IMR-90 (cell line): ENCODE measurements at regions not wholly inside any gene's neighbourhood (a gene's known extent, or its start where the extent isn't known, plus 50 kb on each side); places are given as distances from the start of the nearest gene placed in this dataset.

Experiments
- ATAC-seq: fragments of 200-7000 bp; cut with Tn5 transposase; 2 replicates; pipeline ENCODE4 v1.9.1; 2020; ENCODE audit warnings: low read depth, mild to moderate bottlenecking, moderate library complexity
- BruUV-seq: library from RNA; stranded (reverse); fragments of 400-500 nt; replicated peaks from 2 replicates; lab custom pipeline; 2021; lab: Mats Ljungman, UMichigan
- CTCF ChIA-PET: fragments of 300-600 bp; formaldehyde crosslinking; extraction: SDS; loops from one replicate; lab custom pipeline; 2021; ENCODE audit warnings: antibody characterized with exemption; lab: Yijun Ruan, JAX
- POLR2A ChIA-PET: fragments of 300-600 bp; sonication (Branson Sonifier 250); formaldehyde crosslinking; loops from one replicate; lab custom pipeline; 2022; ENCODE audit warnings: antibody characterized with exemption; ENCODE audit not compliant: unreplicated experiment; lab: Charles Lee
- DNase-seq: peaks from one replicate; pipeline ENCODE4 v3.0.0; 2013
- H2AFZ ChIP-seq: replicated peaks from 2 replicates; pipeline ENCODE3; 2013; ENCODE audit warnings: low read length, mild to moderate bottlenecking; ENCODE audit not compliant: poor library complexity
- H2AK5ac ChIP-seq: 2 replicates; pipeline ENCODE4 v1.6.1; 2013; ENCODE audit warnings: low read depth, low read length, inconsistent platforms
- H2AK9ac ChIP-seq: replicated peaks from 2 replicates; pipeline ENCODE3; 2013; ENCODE audit warnings: mild to moderate bottlenecking, low read depth, low read length, moderate library complexity; ENCODE audit not compliant: poor library complexity
- H2BK120ac ChIP-seq: 2 replicates; pipeline ENCODE4 v1.6.1; 2013; ENCODE audit warnings: low read depth, low read length, inconsistent platforms
- H2BK15ac ChIP-seq: 3 replicates; pipeline ENCODE4 v1.6.1; 2013; ENCODE audit warnings: low read depth, low read length, inconsistent platforms
- H2BK20ac ChIP-seq: 2 replicates; pipeline ENCODE4 v1.6.1; 2013; ENCODE audit warnings: low read depth, mild to moderate bottlenecking, inconsistent platforms, low read length, moderate library complexity
- H2BK5ac ChIP-seq: 2 replicates; pipeline ENCODE4 v1.6.1; 2013; ENCODE audit warnings: mild to moderate bottlenecking, low read depth, low read length, inconsistent platforms; ENCODE audit not compliant: poor library complexity, severe bottlenecking
- H3K14ac ChIP-seq: replicated peaks from 2 replicates; pipeline ENCODE4 v1.6.1; 2013; ENCODE audit warnings: low read depth, low read length, inconsistent platforms
- H3K18ac ChIP-seq: 2 replicates; pipeline ENCODE4 v1.6.1; 2013; ENCODE audit warnings: low read depth, low read length, control low read depth
- H3K23ac ChIP-seq: 2 replicates; pipeline ENCODE4 v1.6.1; 2013; ENCODE audit warnings: low read depth, low read length, inconsistent platforms
- H3K27ac ChIP-seq: 2 replicates; pipeline ENCODE4 v1.5.1; 2013; ENCODE audit warnings: mild to moderate bottlenecking, control low read depth, low read length; ENCODE audit not compliant: insufficient read depth
- H3K27me3 ChIP-seq: 2 replicates; pipeline ENCODE4 v1.6.1; 2013; ENCODE audit warnings: low read length; ENCODE audit not compliant: control insufficient read depth, insufficient read depth
- H3K36me3 ChIP-seq: 2 replicates; pipeline ENCODE4 v1.6.1; 2013; ENCODE audit warnings: low read length, mixed read lengths; ENCODE audit not compliant: control insufficient read depth, insufficient read depth
- H3K4ac ChIP-seq: 2 replicates; pipeline ENCODE4 v1.6.1; 2013; ENCODE audit warnings: low read depth, low read length, inconsistent platforms
- H3K4me1 ChIP-seq: 2 replicates; pipeline ENCODE4 v1.6.1; 2013; ENCODE audit warnings: low read length, mixed read lengths; ENCODE audit not compliant: control insufficient read depth, insufficient read depth
- H3K4me2 ChIP-seq: 2 replicates; pipeline ENCODE4 v1.6.1; 2013; ENCODE audit warnings: low read depth, mild to moderate bottlenecking, control low read depth, low read length, moderate library complexity
- H3K4me3 ChIP-seq: 2 replicates; pipeline ENCODE4 v1.5.1; 2013; ENCODE audit warnings: low read depth, mild to moderate bottlenecking, control low read depth, low read length, moderate library complexity; ENCODE audit not compliant: insufficient read depth
- H3K56ac ChIP-seq: 2 replicates; pipeline ENCODE4 v1.6.1; 2013; ENCODE audit warnings: low read length, inconsistent platforms; ENCODE audit not compliant: insufficient read depth; ENCODE audit errors: extremely low read depth
- H3K79me1 ChIP-seq, 2 experiments: 2 replicates each; pipeline ENCODE4 v1.6.1; 2013; ENCODE audit warnings: low read length in 2 of 2, inconsistent platforms in 1 of 2, low read depth in 1 of 2
- H3K9ac ChIP-seq: 2 replicates; pipeline ENCODE4 v1.6.1; 2013; ENCODE audit warnings: low read depth, low read length, control low read depth
- H3K9me1 ChIP-seq: 2 replicates; pipeline ENCODE4 v1.6.1; 2013; ENCODE audit warnings: low read length, inconsistent platforms; ENCODE audit not compliant: insufficient read depth
- H3K9me3 ChIP-seq: 2 replicates; pipeline ENCODE4 v1.6.1; 2013; ENCODE audit warnings: low read length; ENCODE audit not compliant: control insufficient read depth, insufficient read depth
- H4K20me1 ChIP-seq: 2 replicates; pipeline ENCODE4 v1.6.1; 2013; ENCODE audit warnings: low read length, inconsistent platforms; ENCODE audit not compliant: insufficient read depth
- H4K5ac ChIP-seq: 2 replicates; pipeline ENCODE4 v1.6.1; 2013; ENCODE audit warnings: mild to moderate bottlenecking, low read depth, low read length, control low read depth
- H4K8ac ChIP-seq, 2 experiments: 2 replicates each; pipeline ENCODE4 v1.6.1; 2013; ENCODE audit warnings: low read depth in 2 of 2, low read length in 2 of 2, control low read depth in 1 of 2, inconsistent platforms in 1 of 2
- H4K91ac ChIP-seq: 2 replicates; pipeline ENCODE4 v1.6.1; 2013; ENCODE audit warnings: low read depth, low read length, inconsistent platforms; ENCODE audit not compliant: insufficient read depth
- BHLHE40 ChIP-seq: fragments of 150-350 bp; IDR thresholded peaks from 2 replicates; pipeline ENCODE4 v1.6.1; 2016; ENCODE audit warnings: mild to moderate bottlenecking, low read depth, low read length
- CEBPB ChIP-seq: IDR thresholded peaks from 2 replicates; pipeline ENCODE4 v1.6.1; 2012; ENCODE audit warnings: low read depth, low read length, improper control_type of control experiment
- CHD1 ChIP-seq: IDR thresholded peaks from 2 replicates; pipeline ENCODE4 v1.6.1; 2012; ENCODE audit warnings: low read depth, low read length, improper control_type of control experiment
- CTCF ChIP-seq: conservative IDR thresholded peaks from 2 replicates; pipeline ENCODE4 v1.5.1; 2012; ENCODE audit warnings: mild to moderate bottlenecking, low read depth, low read length, improper control_type of control experiment
- ELK1 ChIP-seq: fragments of 150-350 bp; IDR thresholded peaks from 2 replicates; pipeline ENCODE4 v1.6.1; 2016; ENCODE audit warnings: low read depth, mild to moderate bottlenecking, low read length, moderate library complexity, borderline replicate concordance
- FOS ChIP-seq: fragments of 150-350 bp; IDR thresholded peaks from 2 replicates; pipeline ENCODE4 v1.6.1; 2016; ENCODE audit warnings: low read depth, low read length
- MAFK ChIP-seq: IDR thresholded peaks from 2 replicates; pipeline ENCODE4 v1.6.1; 2012; ENCODE audit warnings: low read depth, low read length, improper control_type of control experiment
- MAZ ChIP-seq: IDR thresholded peaks from 2 replicates; pipeline ENCODE4 v1.6.1; 2012; ENCODE audit warnings: low read depth, mild to moderate bottlenecking, low read length, improper control_type of control experiment, moderate library complexity, borderline replicate concordance
- MXI1 ChIP-seq: IDR thresholded peaks from 2 replicates; pipeline ENCODE4 v1.6.1; 2012; ENCODE audit warnings: low read depth, mild to moderate bottlenecking, low read length, moderate library complexity, borderline replicate concordance
- NFE2L2 ChIP-seq: fragments of 150-350 bp; IDR thresholded peaks from 2 replicates; pipeline ENCODE4 v1.6.1; 2016; ENCODE audit warnings: low read depth, mild to moderate bottlenecking, low read length
- POLR2A ChIP-seq: IDR thresholded peaks from 2 replicates; pipeline ENCODE4 v1.6.1; 2012; ENCODE audit warnings: mild to moderate bottlenecking, low read depth, low read length
- RAD21 ChIP-seq: IDR thresholded peaks from 2 replicates; pipeline ENCODE4 v1.6.1; 2012; ENCODE audit warnings: low read length, improper control_type of control experiment
- RCOR1 ChIP-seq: IDR thresholded peaks from 2 replicates; pipeline ENCODE4 v1.6.1; 2012; ENCODE audit warnings: mild to moderate bottlenecking, low read length, improper control_type of control experiment; ENCODE audit not compliant: insufficient replicate concordance
- RFX5 ChIP-seq: IDR thresholded peaks from 2 replicates; pipeline ENCODE4 v1.8.0; 2012; ENCODE audit warnings: low read depth, mild to moderate bottlenecking, low read length, moderate library complexity
- SMC3 ChIP-seq: fragments of 150-350 bp; IDR thresholded peaks from 2 replicates; pipeline ENCODE4 v1.6.1; 2016; ENCODE audit warnings: low read depth, mild to moderate bottlenecking, antibody characterized with exemption, low read length, moderate library complexity
- USF2 ChIP-seq: fragments of 150-350 bp; IDR thresholded peaks from 2 replicates; pipeline ENCODE4 v1.6.1; 2017; ENCODE audit warnings: mild to moderate bottlenecking, antibody characterized with exemption, low read length, low read depth
- WGBS, 2 experiments: methylation state at CpG; one replicate each; pipeline versions ENCODE4 v1.1.5 to v1.1.7; 2013; ENCODE audit warnings: missing lambda C conversion rate in 2 of 2; ENCODE audit not compliant: insufficient read length in 1 of 2; ENCODE audit errors: extremely low coverage in 2 of 2; 5-methylcytosine and 5-hydroxymethylcytosine counted together
- dilution Hi-C: fragments of 300-500 bp; cut with HindIII; formaldehyde crosslinking; loops from one replicate; pipeline ENCODE4 v1.14.3; 2018; ENCODE audit warnings: low sequenced_read_pairs; ENCODE audit not compliant: unreplicated experiment
- in situ Hi-C: fragments of 300-500 bp; cut with MboI; formaldehyde crosslinking; loops from 3 replicates; pipeline ENCODE4 v1.14.3; 2019; ENCODE audit warnings: low sequenced_read_pairs, inconsistent platforms, mixed read lengths
- intact Hi-C: fragments of 100-400 bp; cut with micrococcal nuclease; formaldehyde crosslinking; loops from 2 replicates; pipeline ENCODE4 v1.10.0; 2022

GRCh38 chr12:118635276-118635675 lies 258.9 kb downstream of the SUDS3 start:
- H3K4me3 ChIP-seq, result no peak overlapping the region
- H2BK20ac ChIP-seq, result no peak overlapping the region
- no peak overlapping the region for H2BK120ac ChIP-seq
- H3K4ac ChIP-seq, result no peak overlapping the region
- no peaks in the 10 kb centered on the region for H3K36me3 ChIP-seq
- no TSS peak for BruUV-seq
- H3K4me2 ChIP-seq, result no peak overlapping the region
- ChIA-PET CTCF (no interaction called here), POLR2A (no interaction called here)
- H3K79me1 ChIP-seq, result no peaks in the 10 kb centered on the region
- no peak overlapping the region for H4K8ac ChIP-seq
- no peak overlapping the region for H2AK5ac ChIP-seq
- dilution Hi-C loops, result no loop called here
- no peak overlapping the region for H2BK15ac ChIP-seq
- no peak overlapping the region for H4K91ac ChIP-seq
- no peak overlapping the region for H3K23ac ChIP-seq
- TF ChIP-seq MAZ, result no peak
- no peak for TF ChIP-seq RAD21
- no peak for TF ChIP-seq RFX5
- no peak for TF ChIP-seq CEBPB
- no peak for TF ChIP-seq FOS
- no peak for TF ChIP-seq USF2
- TF ChIP-seq MAFK, result no peak
- no peak for TF ChIP-seq RCOR1
- TF ChIP-seq POLR2A, result no peak
- TF ChIP-seq ELK1, result no peak
- no peak for TF ChIP-seq NFE2L2
- TF ChIP-seq CTCF, result no peak
- no peak for TF ChIP-seq CHD1
- TF ChIP-seq SMC3, result no peak
- TF ChIP-seq BHLHE40, result no peak
- no peak for TF ChIP-seq MXI1
- H2BK5ac ChIP-seq, result no peak overlapping the region
- H2AK9ac ChIP-seq, result no peak overlapping the region
- H3K27ac ChIP-seq, result no peak overlapping the region
- no peak overlapping the region for H3K14ac ChIP-seq
- no peak for DNase-seq
- H3K18ac ChIP-seq, result no peak overlapping the region
- H3K9ac ChIP-seq, result no peak overlapping the region
- H3K9me1 ChIP-seq, result no peaks in the 10 kb centered on the region
- no peak for ATAC-seq
- H4K5ac ChIP-seq, result no peak overlapping the region
- intact Hi-C loops, result no loop called here
- no CpG with 5 or more reads among the region's 3 CpGs for WGBS, 2 experiments
- H4K20me1 ChIP-seq, result no peaks in the 10 kb centered on the region
- H2AFZ ChIP-seq, result no peak overlapping the region
- H3K27me3 ChIP-seq, result no peaks in the 10 kb centered on the region
- peaks cover 14% of the 10 kb centered on the region for H3K9me3 ChIP-seq
- in situ Hi-C loops, result no loop called here
- no peak overlapping the region for H3K56ac ChIP-seq
- no peaks in the 10 kb centered on the region for H3K4me1 ChIP-seq
